GM23338 (cell line): ENCODE measurements at regions not wholly inside any gene's neighbourhood (a gene's known extent, or its start where the extent isn't known, plus 50 kb on each side); places are given as distances from the start of the nearest gene placed in this dataset.

Experiments
- CTCF ChIP-seq, 2 experiments: fragments of 200-600 bp in 1 of 2; sonication (generic) in 1 of 2; conservative IDR thresholded peaks; 2 replicates each; pipeline versions ENCODE4 v1.5.1 to v1.6.1; 2016 to 2017; ENCODE audit warnings: antibody characterized with exemption in 2 of 2, low read depth in 2 of 2, mild to moderate bottlenecking in 2 of 2, moderate library complexity in 1 of 2
- EZH2 ChIP-seq: fragments of 200-600 bp; sonication (generic); IDR thresholded peaks from one replicate; pipeline ENCODE4 v1.8.0; 2017; ENCODE audit warnings: antibody characterized with exemption, mild to moderate bottlenecking, low read depth; ENCODE audit not compliant: unreplicated experiment
- JUNB ChIP-seq: IDR thresholded peaks from one replicate; pipeline ENCODE4 v1.6.1; 2016; ENCODE audit warnings: antibody characterized with exemption; ENCODE audit not compliant: unreplicated experiment
- POLR2AphosphoS5 ChIP-seq: IDR thresholded peaks from 2 replicates; pipeline ENCODE4 v1.6.1; 2016; ENCODE audit warnings: antibody characterized with exemption, low read depth
- REST ChIP-seq: IDR thresholded peaks from one replicate; pipeline ENCODE4 v1.6.1; 2018; ENCODE audit warnings: antibody characterized with exemption; ENCODE audit not compliant: unreplicated experiment
- STAT1 ChIP-seq: IDR thresholded peaks from one replicate; pipeline ENCODE4 v1.6.1; 2016; ENCODE audit warnings: antibody characterized with exemption; ENCODE audit not compliant: unreplicated experiment
- ZNF331 ChIP-seq: fragments of 250-450 bp; sonication (Bioruptor Pico); IDR thresholded peaks from 2 replicates; pipeline ENCODE4 v1.5.0; 2020; ENCODE audit warnings: low read depth, mild to moderate bottlenecking, moderate library complexity

DNA sequence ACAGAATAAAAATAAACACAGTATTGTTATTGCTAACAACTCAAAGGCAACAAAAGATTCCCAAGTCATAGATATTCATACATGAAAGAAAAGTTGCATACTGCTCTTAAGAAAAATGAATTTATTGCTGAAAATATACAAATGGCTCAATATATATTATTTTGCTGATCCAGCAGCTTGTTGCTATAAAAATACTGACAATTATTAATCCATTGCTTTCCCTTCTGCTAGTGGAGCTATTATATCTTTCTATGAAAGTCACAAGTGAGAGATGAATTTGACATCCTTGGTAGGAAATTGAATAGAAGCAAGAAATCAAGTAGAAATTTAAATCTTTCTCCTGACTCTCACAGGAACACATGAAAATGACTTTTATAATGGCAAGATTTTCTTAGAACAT, 179.2 kb upstream of the MBNL1 start:
- TF ChIP-seq CTCF (conservative IDR thresholded peaks at IDR 0.05; ENCODE audit: low read depth in 2 of 2) (no peak), EZH2 (no peak), POLR2AphosphoS5 (no peak), JUNB (no peak), STAT1 (no peak), ZNF331 (CRISPR knock-in tag) (no peak), REST (no peak)
